ENCODE measurements at regions not wholly inside any gene's neighbourhood (a gene's known extent, or its start where the extent isn't known, plus 50 kb on each side); places are given as distances from the start of the nearest gene placed in this dataset.

DNA sequence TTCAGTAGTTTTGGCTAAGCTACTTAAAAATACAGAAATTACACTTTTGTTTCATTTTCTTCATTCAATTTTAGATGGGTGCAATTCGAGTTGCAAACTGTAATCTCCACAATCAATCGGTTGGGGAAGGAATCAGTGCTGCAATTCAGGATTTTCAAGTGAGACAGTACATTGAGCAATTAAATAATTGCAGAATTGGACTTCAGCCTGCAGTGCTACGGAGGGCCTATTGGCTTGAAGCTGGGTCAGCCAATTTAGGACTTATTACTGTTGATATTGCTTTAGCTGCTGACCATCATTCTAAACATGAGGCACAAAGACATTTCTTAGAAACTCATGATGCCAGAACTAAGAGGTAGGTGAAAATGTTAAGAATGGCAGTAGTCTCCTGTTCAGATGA is 77.7 kb downstream of the BLTP1 start:
- Histone ChIP-seq H3K4me2 (ENCODE audit: low read length) (no peak overlapping the region), H3K36me3 (ENCODE audit: insufficient read depth, low read length) (peaks cover 11% of the 10 kb centered on the region), H4K20me1 (ENCODE audit: insufficient read depth) (no peaks in the 10 kb centered on the region), H3K27me3 (ENCODE audit: insufficient read depth, low read depth, low read length) (no peaks in the 10 kb centered on the region), H3F3A (ENCODE audit: insufficient read depth, low read length, poor library complexity, severe bottlenecking) (no peaks in the 10 kb centered on the region), H3K4me3 (ENCODE audit: low read length) (no peak overlapping the region), H3K79me2 (replicated peaks; ENCODE audit: insufficient read depth, low read length) (no peaks in the 10 kb centered on the region), H3K9ac (ENCODE audit: low read length) (no peak overlapping the region), H3K9me2 (ENCODE audit: insufficient read depth, low read length) (no peaks in the 10 kb centered on the region), H3K27ac (ENCODE audit: low read length) (no peak overlapping the region), H3K9me3 (ENCODE audit: low read length) (no peaks in the 10 kb centered on the region), H2AFZ (ENCODE audit: low read depth, low read length) (no peak overlapping the region)
- TF ChIP-seq TAF1 (IDR thresholded peaks at IDR 0.05; ENCODE audit: low read depth) (no peak), POLR2AphosphoS5 (IDR thresholded peaks at IDR 0.05) (no peak), SMC3 (conservative IDR thresholded peaks at IDR 0.05; ENCODE audit: poor library complexity) (no peak), RAD21 (conservative IDR thresholded peaks at IDR 0.05) (no peak)
- TF ChIP-seq, protein P1, sequence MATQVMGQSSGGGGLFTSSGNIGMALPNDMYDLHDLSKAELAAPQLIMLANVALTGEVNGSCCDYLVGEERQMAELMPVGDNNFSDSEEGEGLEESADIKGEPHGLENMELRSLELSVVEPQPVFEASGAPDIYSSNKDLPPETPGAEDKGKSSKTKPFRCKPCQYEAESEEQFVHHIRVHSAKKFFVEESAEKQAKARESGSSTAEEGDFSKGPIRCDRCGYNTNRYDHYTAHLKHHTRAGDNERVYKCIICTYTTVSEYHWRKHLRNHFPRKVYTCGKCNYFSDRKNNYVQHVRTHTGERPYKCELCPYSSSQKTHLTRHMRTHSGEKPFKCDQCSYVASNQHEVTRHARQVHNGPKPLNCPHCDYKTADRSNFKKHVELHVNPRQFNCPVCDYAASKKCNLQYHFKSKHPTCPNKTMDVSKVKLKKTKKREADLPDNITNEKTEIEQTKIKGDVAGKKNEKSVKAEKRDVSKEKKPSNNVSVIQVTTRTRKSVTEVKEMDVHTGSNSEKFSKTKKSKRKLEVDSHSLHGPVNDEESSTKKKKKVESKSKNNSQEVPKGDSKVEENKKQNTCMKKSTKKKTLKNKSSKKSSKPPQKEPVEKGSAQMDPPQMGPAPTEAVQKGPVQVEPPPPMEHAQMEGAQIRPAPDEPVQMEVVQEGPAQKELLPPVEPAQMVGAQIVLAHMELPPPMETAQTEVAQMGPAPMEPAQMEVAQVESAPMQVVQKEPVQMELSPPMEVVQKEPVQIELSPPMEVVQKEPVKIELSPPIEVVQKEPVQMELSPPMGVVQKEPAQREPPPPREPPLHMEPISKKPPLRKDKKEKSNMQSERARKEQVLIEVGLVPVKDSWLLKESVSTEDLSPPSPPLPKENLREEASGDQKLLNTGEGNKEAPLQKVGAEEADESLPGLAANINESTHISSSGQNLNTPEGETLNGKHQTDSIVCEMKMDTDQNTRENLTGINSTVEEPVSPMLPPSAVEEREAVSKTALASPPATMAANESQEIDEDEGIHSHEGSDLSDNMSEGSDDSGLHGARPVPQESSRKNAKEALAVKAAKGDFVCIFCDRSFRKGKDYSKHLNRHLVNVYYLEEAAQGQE (IDR thresholded peaks at IDR 0.05; ENCODE audit: borderline replicate concordance), result no peak

GRCh38 chr4:122232633-122233032 is 80.5 kb downstream of the BLTP1 start:
- no peaks in the 10 kb centered on the region for H3K27me3 ChIP-seq (ENCODE audit: insufficient read depth, low read depth, low read length)
- no peaks in the 10 kb centered on the region for H3K79me2 ChIP-seq (replicated peaks; ENCODE audit: insufficient read depth, low read length)
- H3K4me3 ChIP-seq (ENCODE audit: low read length), result no peak overlapping the region
- H4K20me1 ChIP-seq (ENCODE audit: insufficient read depth), result no peaks in the 10 kb centered on the region
- no peaks in the 10 kb centered on the region for H3K9me3 ChIP-seq (ENCODE audit: low read length)
- H3K4me2 ChIP-seq (ENCODE audit: low read length), result no peak overlapping the region
- H3K36me3 ChIP-seq (ENCODE audit: insufficient read depth, low read length), result peaks cover 5% of the 10 kb centered on the region
- no peak overlapping the region for H3K27ac ChIP-seq (ENCODE audit: low read length)
- no peak overlapping the region for H3K9ac ChIP-seq (ENCODE audit: low read length)
- TF ChIP-seq, protein P1 (IDR thresholded peaks at IDR 0.05; ENCODE audit: borderline replicate concordance), result no peak
- TF ChIP-seq SMC3 (conservative IDR thresholded peaks at IDR 0.05; ENCODE audit: poor library complexity), result no peak
- no peak for TF ChIP-seq TAF1 (IDR thresholded peaks at IDR 0.05; ENCODE audit: low read depth)
- no peak for TF ChIP-seq RAD21 (conservative IDR thresholded peaks at IDR 0.05)
- no peak for TF ChIP-seq EP300 (conservative IDR thresholded peaks at IDR 0.05; ENCODE audit: poor library complexity, severe bottlenecking)
- no peak for TF ChIP-seq EZH2 (IDR thresholded peaks at IDR 0.05; ENCODE audit: borderline replicate concordance, insufficient read depth, low read length, poor library complexity, severe bottlenecking)
- no peak for TF ChIP-seq CTCF (IDR thresholded peaks at IDR 0.05; ENCODE audit: poor library complexity, severe bottlenecking)
- TF ChIP-seq MXI1 (conservative IDR thresholded peaks at IDR 0.05; ENCODE audit: poor library complexity, severe bottlenecking), result no peak
- TF ChIP-seq POLR2AphosphoS5 (IDR thresholded peaks at IDR 0.05), result no peak
- no peak overlapping the region for H2AFZ ChIP-seq (ENCODE audit: low read depth, low read length)
- no peaks in the 10 kb centered on the region for H3K9me2 ChIP-seq (ENCODE audit: insufficient read depth, low read length)
- no peaks in the 10 kb centered on the region for H3F3A ChIP-seq (ENCODE audit: insufficient read depth, low read length, poor library complexity, severe bottlenecking)

All from neural cell (in vitro differentiated cells).